ENCODE measurements at regions not wholly inside any gene's neighbourhood (a gene's known extent, or its start where the extent isn't known, plus 50 kb on each side); places are given as distances from the start of the nearest gene placed in this dataset.

GRCh38 chr1:219666242-219666641 is 53.3 kb upstream of the ZC3H11B start:
- TF ChIP-seq CTCF (IDR thresholded peaks at IDR 0.05; ENCODE audit: low read depth, low read length, missing input control) (no peak), GABPA (IDR thresholded peaks at IDR 0.05 in 1 of 2, conservative IDR thresholded peaks at IDR 0.05 in 1 of 2) (peak in 1 of 2 donors; percentile 48), RAD21 (IDR thresholded peaks at IDR 0.05) (peak in 1 of 2 donors; percentile 22), NR2F2 (IDR thresholded peaks at IDR 0.05) (no peak), REST (IDR thresholded peaks at IDR 0.05) (peak; percentile 40), MAX (IDR thresholded peaks at IDR 0.05) (peak; percentile 76), YY1 (IDR thresholded peaks at IDR 0.05) (peak; percentile 63), RXRA (IDR thresholded peaks at IDR 0.05) (peak; percentile 36 to 67)
